ENCODE measurements at regions not wholly inside any gene's neighbourhood (a gene's known extent, or its start where the extent isn't known, plus 50 kb on each side); places are given as distances from the start of the nearest gene placed in this dataset.

DNA sequence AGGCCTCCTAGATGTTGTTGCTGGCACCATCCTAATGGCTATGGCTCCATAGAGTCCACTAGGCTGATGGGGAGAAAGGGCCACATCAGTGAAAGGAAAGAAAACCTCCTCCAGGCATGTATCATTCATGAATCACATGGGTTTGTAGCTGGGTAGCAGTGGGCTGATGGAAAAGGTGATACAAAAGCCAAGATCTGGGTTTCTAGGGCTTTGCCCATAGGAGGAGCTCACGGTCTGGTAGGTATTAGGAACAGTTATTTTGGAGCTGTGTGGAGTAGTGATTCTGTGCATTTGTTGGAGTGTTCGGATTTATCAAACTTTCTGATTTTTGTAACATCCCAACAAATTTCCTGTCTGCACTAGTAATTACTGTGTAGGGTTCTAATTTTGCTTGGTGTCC is 259.2 kb downstream of the SLC4A3 start:
- TF ChIP-seq, protein P1, sequence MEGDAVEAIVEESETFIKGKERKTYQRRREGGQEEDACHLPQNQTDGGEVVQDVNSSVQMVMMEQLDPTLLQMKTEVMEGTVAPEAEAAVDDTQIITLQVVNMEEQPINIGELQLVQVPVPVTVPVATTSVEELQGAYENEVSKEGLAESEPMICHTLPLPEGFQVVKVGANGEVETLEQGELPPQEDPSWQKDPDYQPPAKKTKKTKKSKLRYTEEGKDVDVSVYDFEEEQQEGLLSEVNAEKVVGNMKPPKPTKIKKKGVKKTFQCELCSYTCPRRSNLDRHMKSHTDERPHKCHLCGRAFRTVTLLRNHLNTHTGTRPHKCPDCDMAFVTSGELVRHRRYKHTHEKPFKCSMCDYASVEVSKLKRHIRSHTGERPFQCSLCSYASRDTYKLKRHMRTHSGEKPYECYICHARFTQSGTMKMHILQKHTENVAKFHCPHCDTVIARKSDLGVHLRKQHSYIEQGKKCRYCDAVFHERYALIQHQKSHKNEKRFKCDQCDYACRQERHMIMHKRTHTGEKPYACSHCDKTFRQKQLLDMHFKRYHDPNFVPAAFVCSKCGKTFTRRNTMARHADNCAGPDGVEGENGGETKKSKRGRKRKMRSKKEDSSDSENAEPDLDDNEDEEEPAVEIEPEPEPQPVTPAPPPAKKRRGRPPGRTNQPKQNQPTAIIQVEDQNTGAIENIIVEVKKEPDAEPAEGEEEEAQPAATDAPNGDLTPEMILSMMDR (IDR thresholded peaks at IDR 0.05) = no peak
- TF ChIP-seq POLR2A (IDR thresholded peaks at IDR 0.05) = no peak

All from body of pancreas (tissue), 4 donors.